HG03457 (cell line): ENCODE measurements at regions not wholly inside any gene's neighbourhood (a gene's known extent, or its start where the extent isn't known, plus 50 kb on each side); places are given as distances from the start of the nearest gene placed in this dataset.

Experiments used
- ATAC-seq: cut with Tn5 transposase; IDR thresholded peaks from one replicate; pipeline ENCODE4 v1.9.1; 2021; ENCODE audit warnings: moderate number of reproducible peaks; ENCODE audit not compliant: unreplicated experiment

- ATAC-seq: no peak
Measured at GRCh38 chr1:82555501-82555900, 754.8 kb downstream of the ADGRL2 start.

- ATAC-seq: no peak
Measured at GRCh38 chr1:82549841-82550240, 749.1 kb downstream of the ADGRL2 start.

- ATAC-seq: no peak
Measured at GRCh38 chr1:82542766-82543165, 742.0 kb downstream of the ADGRL2 start.

- no peak for ATAC-seq
Measured at GRCh38 chr1:82542141-82542540, 741.4 kb downstream of the ADGRL2 start.

- ATAC-seq: no peak
Measured at GRCh38 chr1:82540006-82540405, 739.3 kb downstream of the ADGRL2 start.

GRCh38 chr1:82538876-82539275 lies 738.1 kb downstream of the ADGRL2 start:
- no peak for ATAC-seq

GRCh38 chr1:82534996-82535395 lies 734.3 kb downstream of the ADGRL2 start:
- ATAC-seq: no peak

- ATAC-seq: no peak
Measured at GRCh38 chr1:82525378-82525777, 724.6 kb downstream of the ADGRL2 start.

- no peak for ATAC-seq
Measured at GRCh38 chr1:82520611-82521010, 719.9 kb downstream of the ADGRL2 start.

- ATAC-seq: no peak
Measured at GRCh38 chr1:82517586-82517985, 716.9 kb downstream of the ADGRL2 start.

- no peak for ATAC-seq
Measured at GRCh38 chr1:82515650-82516049, 714.9 kb downstream of the ADGRL2 start.

- ATAC-seq: no peak
Measured at GRCh38 chr1:82511441-82511840, 710.7 kb downstream of the ADGRL2 start.

- ATAC-seq: no peak
Measured at GRCh38 chr1:82510431-82510830, 709.7 kb downstream of the ADGRL2 start.

- ATAC-seq: no peak
Measured at GRCh38 chr1:82507011-82507410, 706.3 kb downstream of the ADGRL2 start.

GRCh38 chr1:82503822-82504221 lies 703.1 kb downstream of the ADGRL2 start:
- no peak for ATAC-seq

GRCh38 chr1:82499022-82499421 lies 698.3 kb downstream of the ADGRL2 start:
- no peak for ATAC-seq

- no peak for ATAC-seq
Measured at GRCh38 chr1:82494117-82494516, 693.4 kb downstream of the ADGRL2 start.

- no peak for ATAC-seq
Measured at GRCh38 chr1:82492159-82492558, 691.4 kb downstream of the ADGRL2 start.

GRCh38 chr1:82491301-82492048 lies 690.7 kb downstream of the ADGRL2 start:
- ATAC-seq: no peak

GRCh38 chr1:82487778-82488177 lies 687.0 kb downstream of the ADGRL2 start:
- ATAC-seq: no peak

- no peak for ATAC-seq
Measured at GRCh38 chr1:82486969-82487368, 686.2 kb downstream of the ADGRL2 start.

GRCh38 chr1:82486468-82486867 lies 685.7 kb downstream of the ADGRL2 start:
- ATAC-seq: no peak
